ENCODE measurements at regions not wholly inside any gene's neighbourhood (a gene's known extent, or its start where the extent isn't known, plus 50 kb on each side); places are given as distances from the start of the nearest gene placed in this dataset.

- TF ChIP-seq SKIL (CRISPR knock-in tag; IDR thresholded peaks at IDR 0.05; ENCODE audit: borderline replicate concordance) (no peak), ZKSCAN5 (CRISPR knock-in tag; IDR thresholded peaks at IDR 0.05) (no peak), POGZ (CRISPR knock-in tag; IDR thresholded peaks at IDR 0.05) (peak; percentile 85), HHEX (CRISPR knock-in tag; IDR thresholded peaks at IDR 0.05) (no peak), SOX5 (CRISPR knock-in tag; IDR thresholded peaks at IDR 0.05; ENCODE audit: borderline replicate concordance) (peak; percentile 98), ZNF124 (CRISPR knock-in tag; IDR thresholded peaks at IDR 0.05) (no peak), ZNF550 (CRISPR knock-in tag; IDR thresholded peaks at IDR 0.05; ENCODE audit: borderline replicate concordance) (no peak), AKAP8 (CRISPR knock-in tag; IDR thresholded peaks at IDR 0.05) (no peak), FOXO4 (CRISPR knock-in tag; conservative IDR thresholded peaks at IDR 0.05) (no peak), ZNF576 (CRISPR knock-in tag; IDR thresholded peaks at IDR 0.05) (no peak), NFRKB (IDR thresholded peaks at IDR 0.05) (no peak), BORCS8-MEF2B (CRISPR knock-in tag; IDR thresholded peaks at IDR 0.05) (no peak), NFYB (CRISPR knock-in tag; IDR thresholded peaks at IDR 0.05) (no peak), ZNF619 (CRISPR knock-in tag; IDR thresholded peaks at IDR 0.05) (no peak), ISL2 (CRISPR knock-in tag; IDR thresholded peaks at IDR 0.05) (peak; percentile 27; the same call in 1 of the 2 replicates), AGO2 (optimal IDR thresholded peaks at IDR 0.05; ENCODE audit: low read depth, low read length) (no peak), MZF1 (CRISPR knock-in tag; IDR thresholded peaks at IDR 0.05; ENCODE audit: borderline replicate concordance) (no peak), ZNF747 (CRISPR knock-in tag; IDR thresholded peaks at IDR 0.05; ENCODE audit: borderline replicate concordance) (no peak), MIER3 (CRISPR knock-in tag; IDR thresholded peaks at IDR 0.05; ENCODE audit: borderline replicate concordance) (peak; percentile 37; the same call in 1 of the 2 replicates), ZNF703 (CRISPR knock-in tag; IDR thresholded peaks at IDR 0.05; ENCODE audit: borderline replicate concordance) (no peak), TEAD3 (CRISPR knock-in tag; optimal IDR thresholded peaks at IDR 0.05; ENCODE audit: borderline replicate concordance) (peak; percentile 87), RAD51 (IDR thresholded peaks at IDR 0.05; ENCODE audit: borderline replicate concordance) (no peak), NPAS2 (CRISPR knock-in tag; IDR thresholded peaks at IDR 0.05; ENCODE audit: borderline replicate concordance) (no peak), SUZ12 (IDR thresholded peaks at IDR 0.05; ENCODE audit: low read depth, low read length) (no peak)
- TF ChIP-seq, protein P1, sequence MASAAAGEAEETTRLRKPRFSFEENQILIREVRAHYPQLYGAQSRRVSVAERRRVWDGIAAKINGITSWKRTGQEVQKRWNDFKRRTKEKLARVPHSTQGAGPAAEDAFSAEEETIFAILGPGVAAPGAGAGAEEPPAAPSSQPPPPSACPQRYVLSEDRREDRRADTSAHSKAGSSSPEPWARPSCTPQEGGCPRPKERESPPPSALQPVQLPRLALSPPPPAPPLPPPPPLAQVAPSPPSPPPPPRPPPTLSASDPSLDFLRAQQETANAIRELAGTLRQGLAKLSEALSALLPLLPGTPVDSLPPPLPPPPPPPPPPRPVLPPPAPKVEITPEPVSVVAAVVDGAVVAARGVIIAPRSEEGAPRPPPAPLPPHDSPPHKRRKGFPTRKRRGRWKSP (CRISPR knock-in tag; IDR thresholded peaks at IDR 0.05): no peak
- TF ChIP-seq, protein P2, sequence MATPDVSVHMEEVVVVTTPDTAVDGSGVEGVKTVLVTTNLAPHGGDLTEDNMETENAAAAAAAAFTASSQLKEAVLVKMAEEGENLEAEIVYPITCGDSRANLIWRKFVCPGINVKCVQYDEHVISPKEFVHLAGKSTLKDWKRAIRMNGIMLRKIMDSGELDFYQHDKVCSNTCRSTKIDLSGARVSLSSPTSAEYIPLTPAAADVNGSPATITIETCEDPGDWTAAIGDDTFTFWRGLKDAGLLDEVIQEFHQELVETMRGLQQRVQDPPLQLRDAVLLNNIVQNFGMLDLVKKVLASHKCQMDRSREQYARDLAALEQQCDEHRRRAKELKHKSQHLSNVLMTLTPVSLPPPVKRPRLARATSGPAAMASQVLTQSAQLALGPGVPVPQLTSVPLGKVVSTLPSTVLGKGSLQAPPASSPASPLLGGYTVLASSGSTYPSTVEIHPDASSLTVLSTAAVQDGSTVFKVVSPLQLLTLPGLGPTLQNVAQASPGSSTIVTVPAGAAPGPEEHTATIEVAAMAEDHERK (CRISPR knock-in tag; IDR thresholded peaks at IDR 0.05; ENCODE audit: low read depth): no peak
These were observed 207.1 kb upstream of the PRSS16 start (continued) for GRCh38 chr6:27040244-27041042.

Measured in HepG2 (cell line).